Rectal smooth muscle tissue (tissue), 1 donor: ENCODE measurements at regions not wholly inside any gene's neighbourhood (a gene's known extent, or its start where the extent isn't known, plus 50 kb on each side); places are given as distances from the start of the nearest gene placed in this dataset.
"Not testable (repeated sequence)": the region's sequence is repeated elsewhere in the genome, so short reads cannot be mapped to it uniquely, and the experiment has no call there.

Experiments used
- H3K27ac ChIP-seq: one replicate; pipeline ENCODE4 v1.7.0; 2013; ENCODE audit warnings: low read depth, low read length, inconsistent platforms
- H3K27me3 ChIP-seq: one replicate; pipeline ENCODE4 v1.7.0; 2013; ENCODE audit warnings: low read length; ENCODE audit not compliant: control insufficient read depth, insufficient read depth
- H3K36me3 ChIP-seq: one replicate; pipeline ENCODE4 v1.7.0; 2013; ENCODE audit warnings: low read length; ENCODE audit not compliant: control insufficient read depth, insufficient read depth
- H3K4me1 ChIP-seq: one replicate; pipeline ENCODE4 v1.7.0; 2013; ENCODE audit warnings: low read length; ENCODE audit not compliant: control insufficient read depth, insufficient read depth
- H3K4me3 ChIP-seq: one replicate; pipeline ENCODE4 v1.7.0; 2013; ENCODE audit warnings: low read length
- H3K9ac ChIP-seq: one replicate; pipeline ENCODE4 v1.7.0; 2013; ENCODE audit warnings: low read length

- H3K27me3 ChIP-seq: no peaks in the 10 kb centered on the region
- H3K36me3 ChIP-seq: no peaks in the 10 kb centered on the region
- H3K9ac ChIP-seq: no peak overlapping the region
- no peak overlapping the region for H3K4me3 ChIP-seq
- H3K4me1 ChIP-seq: no peaks in the 10 kb centered on the region
- H3K27ac ChIP-seq: no peak overlapping the region
Measured at GRCh38 chr9:17083258-17083657, 51.6 kb upstream of the CNTLN start.

GRCh38 chr9:17082343-17083064 is 52.3 kb upstream of the CNTLN start:
- H3K4me3 ChIP-seq: no peak overlapping the region
- H3K4me1 ChIP-seq: no peaks in the 10 kb centered on the region
- H3K27ac ChIP-seq: no peak overlapping the region
- H3K9ac ChIP-seq: no peak overlapping the region
- no peaks in the 10 kb centered on the region for H3K27me3 ChIP-seq
- no peaks in the 10 kb centered on the region for H3K36me3 ChIP-seq

- no peak overlapping the region for H3K9ac ChIP-seq
- no peaks in the 10 kb centered on the region for H3K4me1 ChIP-seq
- no peaks in the 10 kb centered on the region for H3K36me3 ChIP-seq
- H3K27me3 ChIP-seq: no peaks in the 10 kb centered on the region
- H3K4me3 ChIP-seq: no peak overlapping the region
- H3K27ac ChIP-seq: no peak overlapping the region
Measured at GRCh38 chr9:17081814-17082213, 53.0 kb upstream of the CNTLN start.

- no peak overlapping the region for H3K4me3 ChIP-seq
- no peak overlapping the region for H3K27ac ChIP-seq
- no peaks in the 10 kb centered on the region for H3K4me1 ChIP-seq
- no peaks in the 10 kb centered on the region for H3K36me3 ChIP-seq
- H3K27me3 ChIP-seq: no peaks in the 10 kb centered on the region
- no peak overlapping the region for H3K9ac ChIP-seq
Measured at GRCh38 chr9:17081351-17081750, 53.5 kb upstream of the CNTLN start.

GRCh38 chr9:17075758-17076485 is 58.9 kb upstream of the CNTLN start:
- Histone ChIP-seq H3K4me3 (no peak overlapping the region), H3K27me3 (no peaks in the 10 kb centered on the region), H3K9ac (no peak overlapping the region), H3K36me3 (no peaks in the 10 kb centered on the region), H3K4me1 (no peaks in the 10 kb centered on the region), H3K27ac (no peak overlapping the region)

- Histone ChIP-seq H3K36me3 (no peaks in the 10 kb centered on the region), H3K27me3 (no peaks in the 10 kb centered on the region), H3K4me3 (no peak overlapping the region), H3K9ac (no peak overlapping the region), H3K4me1 (no peaks in the 10 kb centered on the region), H3K27ac (no peak overlapping the region)
Measured at GRCh38 chr9:17075146-17075757, 59.6 kb upstream of the CNTLN start.

- not testable (repeated sequence) for H3K27me3 ChIP-seq, H3K27ac ChIP-seq, H3K4me1 ChIP-seq, H3K4me3 ChIP-seq, H3K36me3 ChIP-seq, H3K9ac ChIP-seq
Measured at GRCh38 chr9:17072563-17072962, 62.3 kb upstream of the CNTLN start.

GRCh38 chr9:17068671-17069070 is 66.2 kb upstream of the CNTLN start:
- H3K36me3 ChIP-seq: no peaks in the 10 kb centered on the region
- H3K4me1 ChIP-seq: no peaks in the 10 kb centered on the region
- H3K27me3 ChIP-seq: no peaks in the 10 kb centered on the region
- no peak overlapping the region for H3K4me3 ChIP-seq
- no peak overlapping the region for H3K9ac ChIP-seq
- no peak overlapping the region for H3K27ac ChIP-seq

- H3K9ac ChIP-seq: no peak overlapping the region
- H3K4me3 ChIP-seq: no peak overlapping the region
- no peaks in the 10 kb centered on the region for H3K4me1 ChIP-seq
- H3K27me3 ChIP-seq: no peaks in the 10 kb centered on the region
- no peak overlapping the region for H3K27ac ChIP-seq
- H3K36me3 ChIP-seq: no peaks in the 10 kb centered on the region
Measured at GRCh38 chr9:17065062-17065461, 69.8 kb upstream of the CNTLN start.

GRCh38 chr9:17064558-17064957 is 70.3 kb upstream of the CNTLN start:
- H3K9ac ChIP-seq: no peak overlapping the region
- no peaks in the 10 kb centered on the region for H3K27me3 ChIP-seq
- no peaks in the 10 kb centered on the region for H3K4me1 ChIP-seq
- no peak overlapping the region for H3K4me3 ChIP-seq
- H3K27ac ChIP-seq: no peak overlapping the region
- no peaks in the 10 kb centered on the region for H3K36me3 ChIP-seq

- Histone ChIP-seq H3K27ac (no peak overlapping the region), H3K9ac (no peak overlapping the region), H3K36me3 (no peaks in the 10 kb centered on the region), H3K4me1 (no peaks in the 10 kb centered on the region), H3K4me3 (no peak overlapping the region), H3K27me3 (no peaks in the 10 kb centered on the region)
Measured at GRCh38 chr9:17063535-17064135, 71.2 kb upstream of the CNTLN start.

GRCh38 chr9:17062497-17062896 is 72.3 kb upstream of the CNTLN start:
- Histone ChIP-seq H3K27ac (no peak overlapping the region), H3K4me1 (no peaks in the 10 kb centered on the region), H3K36me3 (no peaks in the 10 kb centered on the region), H3K27me3 (no peaks in the 10 kb centered on the region), H3K4me3 (no peak overlapping the region), H3K9ac (no peak overlapping the region)
